DOHH2 (cell line): ENCODE measurements at regions not wholly inside any gene's neighbourhood (a gene's known extent, or its start where the extent isn't known, plus 50 kb on each side); places are given as distances from the start of the nearest gene placed in this dataset.

ENCODE experiments used
- H3F3A ChIP-seq: fragments of 200-600 bp; sonication (generic), shearing (Covaris generic); 2 replicates; pipeline ENCODE4 v1.6.0; 2016; ENCODE audit warnings: antibody characterized with exemption, mild to moderate bottlenecking; ENCODE audit not compliant: control insufficient read depth, insufficient read depth
- H3K27ac ChIP-seq: fragments of 200-600 bp; sonication (generic); 2 replicates; pipeline ENCODE4 v1.5.1; 2014; ENCODE audit warnings: low read depth, mild to moderate bottlenecking, low read length, moderate library complexity
- H3K27me3 ChIP-seq: fragments of 200-600 bp; sonication (generic); 2 replicates; pipeline ENCODE4 v1.6.1; 2014; ENCODE audit warnings: mild to moderate bottlenecking, low read length, mixed read lengths; ENCODE audit not compliant: control insufficient read depth
- H3K36me3 ChIP-seq: fragments of 200-600 bp; sonication (generic); 2 replicates; pipeline ENCODE4 v1.6.1; 2014; ENCODE audit warnings: mild to moderate bottlenecking, low read length, moderate library complexity, mixed read lengths; ENCODE audit not compliant: control insufficient read depth
- H3K4me1 ChIP-seq: fragments of 200-600 bp; sonication (generic); 2 replicates; pipeline ENCODE4 v1.6.1; 2014; ENCODE audit warnings: mild to moderate bottlenecking, low read length, mixed read lengths; ENCODE audit not compliant: control insufficient read depth
- H3K4me2 ChIP-seq: fragments of 200-600 bp; sonication (generic); 2 replicates; pipeline ENCODE4 v1.6.0; 2014; ENCODE audit warnings: mild to moderate bottlenecking, low read length, moderate library complexity
- H3K4me3 ChIP-seq: fragments of 200-600 bp; sonication (generic); 2 replicates; pipeline ENCODE4 v1.5.1; 2014; ENCODE audit warnings: mild to moderate bottlenecking, low read length, mixed read lengths
- H3K79me2 ChIP-seq: fragments of 200-600 bp; sonication (generic); 2 replicates; pipeline ENCODE4 v1.6.1; 2014; ENCODE audit warnings: mild to moderate bottlenecking, low read length, mixed read lengths; ENCODE audit not compliant: control insufficient read depth
- H3K9me2 ChIP-seq: fragments of 200-600 bp; sonication (generic); replicated peaks from 2 replicates; pipeline ENCODE4 v1.6.1; 2014; ENCODE audit warnings: mild to moderate bottlenecking, low read length, mixed read lengths; ENCODE audit not compliant: control insufficient read depth
- H3K9me3 ChIP-seq: fragments of 200-600 bp; sonication (generic); 2 replicates; pipeline ENCODE4 v1.6.1; 2014; ENCODE audit warnings: antibody characterized with exemption, low read length, mixed read lengths; ENCODE audit not compliant: control insufficient read depth, insufficient read depth
- H4K20me1 ChIP-seq: fragments of 200-600 bp; sonication (generic); 2 replicates; pipeline ENCODE4 v1.6.0; 2014; ENCODE audit warnings: low read depth, mild to moderate bottlenecking, antibody characterized with exemption, low read length, moderate library complexity; ENCODE audit not compliant: control insufficient read depth, insufficient read depth
- EZH2phosphoT487 ChIP-seq: fragments of 200-600 bp; sonication (generic); IDR thresholded peaks from 2 replicates; pipeline ENCODE4 v1.6.1; 2017; ENCODE audit warnings: borderline replicate concordance, mild to moderate bottlenecking, antibody characterized with exemption, low read length, moderate library complexity, mixed read lengths
- TF ChIP-seq, protein P1 (sequence below): fragments of 200-600 bp; sonication (generic); IDR thresholded peaks from one replicate; pipeline ENCODE4 v1.5.1; 2014; ENCODE audit warnings: antibody characterized with exemption, mild to moderate bottlenecking, low read depth, low read length; ENCODE audit not compliant: poor library complexity, severe bottlenecking

GRCh38 chr2:67752199-67752598 is 310.6 kb downstream of the C1D start:
- no peaks in the 10 kb centered on the region for H3K9me2 ChIP-seq
- H3K27ac ChIP-seq, result no peak overlapping the region
- H3K36me3 ChIP-seq, result no peaks in the 10 kb centered on the region
- H3K79me2 ChIP-seq, result no peaks in the 10 kb centered on the region
- TF ChIP-seq, protein P1, sequence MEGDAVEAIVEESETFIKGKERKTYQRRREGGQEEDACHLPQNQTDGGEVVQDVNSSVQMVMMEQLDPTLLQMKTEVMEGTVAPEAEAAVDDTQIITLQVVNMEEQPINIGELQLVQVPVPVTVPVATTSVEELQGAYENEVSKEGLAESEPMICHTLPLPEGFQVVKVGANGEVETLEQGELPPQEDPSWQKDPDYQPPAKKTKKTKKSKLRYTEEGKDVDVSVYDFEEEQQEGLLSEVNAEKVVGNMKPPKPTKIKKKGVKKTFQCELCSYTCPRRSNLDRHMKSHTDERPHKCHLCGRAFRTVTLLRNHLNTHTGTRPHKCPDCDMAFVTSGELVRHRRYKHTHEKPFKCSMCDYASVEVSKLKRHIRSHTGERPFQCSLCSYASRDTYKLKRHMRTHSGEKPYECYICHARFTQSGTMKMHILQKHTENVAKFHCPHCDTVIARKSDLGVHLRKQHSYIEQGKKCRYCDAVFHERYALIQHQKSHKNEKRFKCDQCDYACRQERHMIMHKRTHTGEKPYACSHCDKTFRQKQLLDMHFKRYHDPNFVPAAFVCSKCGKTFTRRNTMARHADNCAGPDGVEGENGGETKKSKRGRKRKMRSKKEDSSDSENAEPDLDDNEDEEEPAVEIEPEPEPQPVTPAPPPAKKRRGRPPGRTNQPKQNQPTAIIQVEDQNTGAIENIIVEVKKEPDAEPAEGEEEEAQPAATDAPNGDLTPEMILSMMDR, result no peak
- TF ChIP-seq EZH2phosphoT487, result no peak
- no peaks in the 10 kb centered on the region; the same call in 1 of the 2 replicates for H3K27me3 ChIP-seq
- no peak overlapping the region for H3K4me3 ChIP-seq
- H4K20me1 ChIP-seq, result no peaks in the 10 kb centered on the region
- H3K4me2 ChIP-seq, result no peak overlapping the region
- no peaks in the 10 kb centered on the region for H3K9me3 ChIP-seq
- H3F3A ChIP-seq, result no peaks in the 10 kb centered on the region
- no peaks in the 10 kb centered on the region for H3K4me1 ChIP-seq

DNA sequence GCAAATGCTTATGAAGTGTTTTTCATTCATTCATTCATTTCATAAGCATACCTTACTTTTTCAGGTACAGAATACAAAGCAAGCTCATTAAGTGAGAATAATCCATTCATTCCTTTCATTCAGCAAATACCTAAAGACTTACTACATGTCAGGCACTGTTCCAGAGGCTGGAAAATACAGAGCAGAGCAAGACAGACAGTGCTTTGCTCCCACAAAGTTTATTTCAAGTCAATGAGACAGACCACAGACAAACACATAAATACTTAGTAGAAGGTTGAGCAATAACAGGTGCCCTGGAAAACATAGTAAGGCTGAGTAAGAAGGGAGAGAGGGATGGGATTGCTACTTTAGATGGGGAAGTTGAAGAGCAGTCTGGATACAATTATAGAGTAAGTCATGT is 309.8 kb downstream of the C1D start:
- Histone ChIP-seq H4K20me1 (no peaks in the 10 kb centered on the region), H3F3A (no peaks in the 10 kb centered on the region), H3K4me3 (no peak overlapping the region), H3K9me2 (no peaks in the 10 kb centered on the region), H3K4me1 (no peaks in the 10 kb centered on the region), H3K9me3 (no peaks in the 10 kb centered on the region), H3K27me3 (no peaks in the 10 kb centered on the region; the same call in 1 of the 2 replicates), H3K4me2 (no peak overlapping the region), H3K36me3 (no peaks in the 10 kb centered on the region), H3K79me2 (no peaks in the 10 kb centered on the region), H3K27ac (no peak overlapping the region)
- TF ChIP-seq EZH2phosphoT487, result no peak
- TF ChIP-seq, protein P1, result no peak

DNA sequence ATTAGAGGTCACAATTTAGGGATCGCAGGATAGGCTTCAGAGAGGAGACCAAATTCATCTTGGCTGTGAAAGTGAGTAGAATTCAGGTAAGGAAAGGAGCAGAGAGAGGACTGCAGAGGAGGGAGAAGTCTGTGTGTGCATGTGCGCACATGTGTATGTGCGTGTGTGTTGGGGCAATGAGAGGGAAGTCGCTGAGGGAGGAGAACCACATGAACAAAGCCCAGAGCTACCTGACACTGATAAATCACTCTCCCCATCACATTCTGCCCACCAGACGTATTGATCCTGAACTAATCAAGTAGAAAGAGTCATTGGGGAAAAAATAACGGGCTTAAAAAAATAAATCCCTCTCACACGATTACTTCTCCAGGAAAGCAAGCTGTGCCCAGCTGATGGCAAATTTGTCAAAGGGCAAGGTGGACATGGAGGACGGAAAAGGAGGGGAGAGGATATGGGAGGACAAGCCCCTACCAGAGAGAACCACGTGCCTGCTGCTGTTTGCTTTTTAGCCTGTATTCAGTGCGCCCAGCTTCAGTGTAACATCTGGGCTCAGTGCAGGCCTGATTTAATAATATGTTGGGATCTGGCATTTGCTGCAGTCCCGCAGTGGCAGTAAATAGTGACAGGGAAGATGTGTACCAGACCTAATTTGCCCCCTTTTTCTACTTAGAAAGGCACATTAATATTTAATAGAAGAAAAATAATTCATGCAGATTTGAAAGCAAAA is 307.5 kb downstream of the C1D start:
- TF ChIP-seq, protein P1, result no peak
- TF ChIP-seq EZH2phosphoT487, result no peak
- Histone ChIP-seq H3K79me2 (no peaks in the 10 kb centered on the region), H3K27ac (no peak overlapping the region), H3K9me2 (no peaks in the 10 kb centered on the region), H3K27me3 (no peaks in the 10 kb centered on the region), H4K20me1 (no peaks in the 10 kb centered on the region), H3K4me3 (no peak overlapping the region), H3F3A (no peaks in the 10 kb centered on the region), H3K9me3 (no peaks in the 10 kb centered on the region), H3K4me2 (no peak overlapping the region), H3K36me3 (no peaks in the 10 kb centered on the region), H3K4me1 (no peaks in the 10 kb centered on the region)
